Left lung (tissue), 4 donors: ENCODE measurements at regions not wholly inside any gene's neighbourhood (a gene's known extent, or its start where the extent isn't known, plus 50 kb on each side); places are given as distances from the start of the nearest gene placed in this dataset.

Experiments used
- ATAC-seq: fragments of 200-7000 bp; cut with Tn5 transposase; one replicate; pipeline ENCODE4 v1.9.1; 2020; ENCODE audit warnings: moderate library complexity
- DNase-seq, 4 donors: peaks; one replicate each; pipeline ENCODE4 v3.0.0-alpha.2; 2013 to 2020
- H3K27ac ChIP-seq, 2 donors: fragments of 200-600 bp; sonication (generic) in 1 of 2; one replicate each; pipeline versions ENCODE4 v1.5.0 to v1.8.0; 2020 to 2021
- H3K27me3 ChIP-seq, 2 donors: fragments of 200-600 bp; sonication (generic) in 1 of 2; one replicate each; pipeline versions ENCODE4 v1.5.0 to v1.8.0; 2020 to 2021
- H3K36me3 ChIP-seq, 2 donors: fragments of 200-600 bp; sonication (generic) in 1 of 2; one replicate each; pipeline versions ENCODE4 v1.5.0 to v1.8.0; 2020 to 2021
- H3K4me1 ChIP-seq, 2 donors: fragments of 200-600 bp; one replicate each; pipeline ENCODE4 v1.8.0; 2021
- H3K4me3 ChIP-seq, 2 donors: fragments of 200-600 bp; sonication (generic) in 1 of 2; one replicate each; pipeline versions ENCODE4 v1.5.0 to v1.8.0; 2020 to 2021; ENCODE audit warnings: mild to moderate bottlenecking in 1 of 2
- H3K9me3 ChIP-seq, 2 donors: fragments of 200-600 bp; sonication (generic) in 1 of 2; one replicate each; pipeline versions ENCODE4 v1.5.0 to v1.8.0; 2020 to 2021
- intact Hi-C, 2 donors: fragments of 100-400 bp; cut with DNase I; formaldehyde crosslinking; loops; one replicate each; pipeline versions ENCODE4 v1.11.2 to v1.14.2; 2022
- TF ChIP-seq, protein P1 (sequence below), 2 donors: fragments of 200-600 bp; sonication (generic) in 1 of 2; IDR thresholded peaks; one replicate each; pipeline versions ENCODE4 v1.5.0 to v1.8.0; 2021; ENCODE audit warnings: antibody characterized with exemption in 2 of 2
- donor health status: DM: no; HTN: yes; CAD: no.
- donor health status: DM: no; HTN: no; CAD: no.

- H3K4me3 ChIP-seq = no peak overlapping the region
- H3K4me1 ChIP-seq = no peaks in the 10 kb centered on the region
- DNase-seq (peak in 1 of 4 donors; percentile 0), ATAC-seq (no peak)
- no peaks in the 10 kb centered on the region for H3K36me3 ChIP-seq
- no peaks in the 10 kb centered on the region for H3K27me3 ChIP-seq
- TF ChIP-seq, protein P1, sequence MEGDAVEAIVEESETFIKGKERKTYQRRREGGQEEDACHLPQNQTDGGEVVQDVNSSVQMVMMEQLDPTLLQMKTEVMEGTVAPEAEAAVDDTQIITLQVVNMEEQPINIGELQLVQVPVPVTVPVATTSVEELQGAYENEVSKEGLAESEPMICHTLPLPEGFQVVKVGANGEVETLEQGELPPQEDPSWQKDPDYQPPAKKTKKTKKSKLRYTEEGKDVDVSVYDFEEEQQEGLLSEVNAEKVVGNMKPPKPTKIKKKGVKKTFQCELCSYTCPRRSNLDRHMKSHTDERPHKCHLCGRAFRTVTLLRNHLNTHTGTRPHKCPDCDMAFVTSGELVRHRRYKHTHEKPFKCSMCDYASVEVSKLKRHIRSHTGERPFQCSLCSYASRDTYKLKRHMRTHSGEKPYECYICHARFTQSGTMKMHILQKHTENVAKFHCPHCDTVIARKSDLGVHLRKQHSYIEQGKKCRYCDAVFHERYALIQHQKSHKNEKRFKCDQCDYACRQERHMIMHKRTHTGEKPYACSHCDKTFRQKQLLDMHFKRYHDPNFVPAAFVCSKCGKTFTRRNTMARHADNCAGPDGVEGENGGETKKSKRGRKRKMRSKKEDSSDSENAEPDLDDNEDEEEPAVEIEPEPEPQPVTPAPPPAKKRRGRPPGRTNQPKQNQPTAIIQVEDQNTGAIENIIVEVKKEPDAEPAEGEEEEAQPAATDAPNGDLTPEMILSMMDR (IDR thresholded peaks at IDR 0.05) = no peak
- H3K27ac ChIP-seq = no peak overlapping the region
- no peaks in the 10 kb centered on the region for H3K9me3 ChIP-seq
- intact Hi-C loops = no loop called here
Observed at GRCh38 chr5:27387535-27388073, 349.2 kb upstream of the CDH9 start.

DNA sequence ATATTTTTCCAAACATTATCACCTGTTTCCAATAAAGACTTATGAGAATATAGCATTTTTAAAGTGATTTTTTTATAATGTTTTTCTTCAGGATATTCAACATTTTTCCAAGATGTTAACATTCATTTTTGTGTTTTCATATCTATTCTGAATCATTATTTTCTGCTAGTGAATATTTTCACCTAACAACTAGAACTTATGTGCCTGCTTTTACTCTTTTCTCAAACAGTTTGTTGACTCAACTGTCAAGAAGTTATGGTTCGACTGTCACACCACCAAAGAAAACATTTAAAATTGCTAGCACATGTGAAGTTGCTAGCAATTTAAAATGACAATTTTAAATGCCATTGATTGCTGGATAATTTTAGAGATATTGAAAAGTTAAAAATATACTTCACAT, 343.3 kb upstream of the CDH9 start:
- ATAC-seq (no peak), DNase-seq (no peak)
- Histone ChIP-seq H3K4me3 (no peak overlapping the region), H3K9me3 (no peaks in the 10 kb centered on the region), H3K27me3 (no peaks in the 10 kb centered on the region), H3K4me1 (no peaks in the 10 kb centered on the region), H3K27ac (no peak overlapping the region), H3K36me3 (no peaks in the 10 kb centered on the region)
- intact Hi-C loops = no loop called here
- TF ChIP-seq, protein P1 (IDR thresholded peaks at IDR 0.05) = no peak

DNA sequence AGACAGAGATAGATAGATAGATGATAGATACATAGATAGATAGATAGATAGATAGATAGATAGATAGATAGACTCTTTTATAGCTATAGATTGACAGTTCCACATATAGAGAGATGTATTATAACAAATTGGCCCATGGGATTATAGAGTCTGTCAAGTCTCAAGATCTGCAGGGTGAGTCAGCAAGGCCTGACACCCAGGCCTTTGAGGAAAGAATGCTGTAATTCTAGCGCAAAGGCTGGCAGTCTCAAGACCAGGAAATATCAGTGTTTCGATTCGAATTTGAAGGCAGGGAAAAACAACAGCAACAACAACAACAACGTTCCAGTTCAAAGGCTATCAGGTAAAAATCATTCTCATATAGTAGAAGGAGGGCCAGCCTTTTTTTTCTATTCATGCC, 339.2 kb upstream of the CDH9 start:
- Histone ChIP-seq H3K27me3 (no peaks in the 10 kb centered on the region), H3K9me3 (peaks cover 0 to 2% of the 10 kb centered on the region in 2 donors), H3K36me3 (no peaks in the 10 kb centered on the region), H3K4me1 (no peaks in the 10 kb centered on the region), H3K4me3 (no peak overlapping the region), H3K27ac (no peak overlapping the region)
- no peak for DNase-seq
- intact Hi-C loops = no loop called here
- TF ChIP-seq, protein P1 (IDR thresholded peaks at IDR 0.05) = no peak
- ATAC-seq = no peak

- Histone ChIP-seq H3K4me1 (no peaks in the 10 kb centered on the region), H3K9me3 (no peaks in the 10 kb centered on the region), H3K4me3 (no peak overlapping the region), H3K27ac (no peak overlapping the region), H3K36me3 (no peaks in the 10 kb centered on the region), H3K27me3 (no peaks in the 10 kb centered on the region)
- no peak for DNase-seq
- intact Hi-C loops = no loop called here
- no peak for ATAC-seq
- TF ChIP-seq, protein P1 (IDR thresholded peaks at IDR 0.05) = no peak
Observed at GRCh38 chr5:27353970-27354369, 315.6 kb upstream of the CDH9 start.

DNA sequence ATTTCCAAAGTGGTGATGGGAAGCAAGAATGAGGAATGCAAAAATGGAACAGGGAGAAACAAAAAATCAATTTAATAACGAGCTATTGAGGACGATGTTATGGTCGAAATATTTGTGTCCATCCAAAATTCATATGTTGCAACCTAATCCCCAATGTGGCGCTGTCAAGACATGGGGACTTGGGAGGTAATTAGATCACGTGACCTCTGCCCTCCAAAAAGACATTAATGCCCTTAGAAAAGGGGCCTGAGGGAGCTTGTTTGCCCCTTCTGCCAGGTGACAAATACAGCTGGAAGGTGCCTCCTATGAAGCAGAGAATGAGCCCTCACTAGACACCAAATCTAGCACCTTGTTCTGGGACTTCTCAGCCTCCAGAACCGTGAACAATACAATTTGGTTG, 315.2 kb upstream of the CDH9 start:
- no peak overlapping the region for H3K27ac ChIP-seq
- TF ChIP-seq, protein P1 (IDR thresholded peaks at IDR 0.05) = no peak
- no peaks in the 10 kb centered on the region for H3K4me1 ChIP-seq
- H3K36me3 ChIP-seq = no peaks in the 10 kb centered on the region
- H3K9me3 ChIP-seq = no peaks in the 10 kb centered on the region
- intact Hi-C loops = no loop called here
- DNase-seq = no peak
- H3K4me3 ChIP-seq = no peak overlapping the region
- H3K27me3 ChIP-seq = no peaks in the 10 kb centered on the region
- no peak for ATAC-seq
